ENCODE measurements at regions not wholly inside any gene's neighbourhood (a gene's known extent, or its start where the extent isn't known, plus 50 kb on each side); places are given as distances from the start of the nearest gene placed in this dataset.

DNA sequence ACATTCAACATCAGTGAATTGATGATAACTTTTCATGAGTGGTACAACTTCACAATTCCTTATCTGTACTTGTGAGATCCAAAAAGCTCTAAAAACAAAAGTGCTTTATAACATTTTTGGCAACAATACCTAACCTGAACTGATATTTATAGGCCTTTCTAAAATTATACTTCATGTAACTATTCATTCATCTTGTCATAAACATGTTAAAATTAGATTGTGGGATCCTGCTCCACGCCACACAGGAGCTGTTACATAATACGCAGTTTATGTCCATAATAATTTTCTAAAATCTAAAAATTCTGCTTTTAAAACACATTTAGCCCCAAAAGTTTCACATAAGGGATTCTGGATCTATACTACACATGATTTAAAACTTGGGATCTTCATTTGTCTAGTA is 908.5 kb upstream of the CHAC2 start:
- TF ChIP-seq ZNF341 (tag by site-specific recombination; IDR thresholded peaks at IDR 0.05; ENCODE audit: low read depth), result no peak
- TF ChIP-seq, protein P1, sequence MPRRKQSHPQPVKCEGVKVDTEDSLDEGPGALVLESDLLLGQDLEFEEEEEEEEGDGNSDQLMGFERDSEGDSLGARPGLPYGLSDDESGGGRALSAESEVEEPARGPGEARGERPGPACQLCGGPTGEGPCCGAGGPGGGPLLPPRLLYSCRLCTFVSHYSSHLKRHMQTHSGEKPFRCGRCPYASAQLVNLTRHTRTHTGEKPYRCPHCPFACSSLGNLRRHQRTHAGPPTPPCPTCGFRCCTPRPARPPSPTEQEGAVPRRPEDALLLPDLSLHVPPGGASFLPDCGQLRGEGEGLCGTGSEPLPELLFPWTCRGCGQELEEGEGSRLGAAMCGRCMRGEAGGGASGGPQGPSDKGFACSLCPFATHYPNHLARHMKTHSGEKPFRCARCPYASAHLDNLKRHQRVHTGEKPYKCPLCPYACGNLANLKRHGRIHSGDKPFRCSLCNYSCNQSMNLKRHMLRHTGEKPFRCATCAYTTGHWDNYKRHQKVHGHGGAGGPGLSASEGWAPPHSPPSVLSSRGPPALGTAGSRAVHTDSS (tag by site-specific recombination; IDR thresholded peaks at IDR 0.05), result no peak
